ENCODE measurements at regions not wholly inside any gene's neighbourhood (a gene's known extent, or its start where the extent isn't known, plus 50 kb on each side); places are given as distances from the start of the nearest gene placed in this dataset.

- TF ChIP-seq, protein P1, sequence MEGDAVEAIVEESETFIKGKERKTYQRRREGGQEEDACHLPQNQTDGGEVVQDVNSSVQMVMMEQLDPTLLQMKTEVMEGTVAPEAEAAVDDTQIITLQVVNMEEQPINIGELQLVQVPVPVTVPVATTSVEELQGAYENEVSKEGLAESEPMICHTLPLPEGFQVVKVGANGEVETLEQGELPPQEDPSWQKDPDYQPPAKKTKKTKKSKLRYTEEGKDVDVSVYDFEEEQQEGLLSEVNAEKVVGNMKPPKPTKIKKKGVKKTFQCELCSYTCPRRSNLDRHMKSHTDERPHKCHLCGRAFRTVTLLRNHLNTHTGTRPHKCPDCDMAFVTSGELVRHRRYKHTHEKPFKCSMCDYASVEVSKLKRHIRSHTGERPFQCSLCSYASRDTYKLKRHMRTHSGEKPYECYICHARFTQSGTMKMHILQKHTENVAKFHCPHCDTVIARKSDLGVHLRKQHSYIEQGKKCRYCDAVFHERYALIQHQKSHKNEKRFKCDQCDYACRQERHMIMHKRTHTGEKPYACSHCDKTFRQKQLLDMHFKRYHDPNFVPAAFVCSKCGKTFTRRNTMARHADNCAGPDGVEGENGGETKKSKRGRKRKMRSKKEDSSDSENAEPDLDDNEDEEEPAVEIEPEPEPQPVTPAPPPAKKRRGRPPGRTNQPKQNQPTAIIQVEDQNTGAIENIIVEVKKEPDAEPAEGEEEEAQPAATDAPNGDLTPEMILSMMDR (IDR thresholded peaks at IDR 0.05) = no peak
- TF ChIP-seq POLR2A (IDR thresholded peaks at IDR 0.05) = no peak
Observed at GRCh38 chr2:56729212-56729611, 545.4 kb downstream of the CCDC85A start.
